ENCODE measurements at regions not wholly inside any gene's neighbourhood (a gene's known extent, or its start where the extent isn't known, plus 50 kb on each side); places are given as distances from the start of the nearest gene placed in this dataset.

- DNase-seq (ENCODE audit: low read depth), result no peak
- H3K4me3 ChIP-seq (ENCODE audit: low read length), result no peak overlapping the region
Measured at GRCh38 chr13:107738004-107738403, 477.3 kb downstream of the LIG4 start.

GRCh38 chr13:107736731-107737130 lies 478.6 kb downstream of the LIG4 start:
- H3K4me3 ChIP-seq (ENCODE audit: low read length), result no peak overlapping the region
- no peak for TF ChIP-seq CTCF (IDR thresholded peaks at IDR 0.05; ENCODE audit: insufficient read depth, low read depth, low read length, missing control alignments)
- DNase-seq (ENCODE audit: low read depth), result no peak

More at GRCh38 chr13:107738004-107738403, 477.3 kb downstream of the LIG4 start:
- no peak for TF ChIP-seq CTCF (IDR thresholded peaks at IDR 0.05; ENCODE audit: insufficient read depth, low read depth, low read length, missing control alignments)

GRCh38 chr13:107736170-107736569 lies 479.2 kb downstream of the LIG4 start:
- H3K4me3 ChIP-seq (ENCODE audit: low read length), result no peak overlapping the region
- TF ChIP-seq CTCF (IDR thresholded peaks at IDR 0.05; ENCODE audit: insufficient read depth, low read depth, low read length, missing control alignments), result no peak
- no peak for DNase-seq (ENCODE audit: low read depth)

GRCh38 chr13:107734891-107735625 lies 480.3 kb downstream of the LIG4 start:
- DNase-seq (ENCODE audit: low read depth), result no peak
- H3K4me3 ChIP-seq (ENCODE audit: low read length), result no peak overlapping the region
- TF ChIP-seq CTCF (IDR thresholded peaks at IDR 0.05; ENCODE audit: insufficient read depth, low read depth, low read length, missing control alignments), result no peak

- H3K4me3 ChIP-seq (ENCODE audit: low read length), result no peak overlapping the region
- no peak for TF ChIP-seq CTCF (IDR thresholded peaks at IDR 0.05; ENCODE audit: insufficient read depth, low read depth, low read length, missing control alignments)
- DNase-seq (ENCODE audit: low read depth), result no peak
Measured at GRCh38 chr13:107733276-107733675, 482.1 kb downstream of the LIG4 start.

- DNase-seq (ENCODE audit: low read depth), result no peak
- no peak overlapping the region for H3K4me3 ChIP-seq (ENCODE audit: low read length)
- no peak for TF ChIP-seq CTCF (IDR thresholded peaks at IDR 0.05; ENCODE audit: insufficient read depth, low read depth, low read length, missing control alignments)
Measured at GRCh38 chr13:107730813-107731212, 484.5 kb downstream of the LIG4 start.
